ENCODE measurements at regions not wholly inside any gene's neighbourhood (a gene's known extent, or its start where the extent isn't known, plus 50 kb on each side); places are given as distances from the start of the nearest gene placed in this dataset.
"Not testable (repeated sequence)": the region's sequence is repeated elsewhere in the genome, so short reads cannot be mapped to it uniquely, and the experiment has no call there.

GRCh38 chr5:36436306-36436705, 134.6 kb upstream of the RANBP3L start:
- no peak for DNase-seq

- no peak for DNase-seq
Observed at GRCh38 chr5:36438765-36439561, 137.3 kb upstream of the RANBP3L start.

DNA sequence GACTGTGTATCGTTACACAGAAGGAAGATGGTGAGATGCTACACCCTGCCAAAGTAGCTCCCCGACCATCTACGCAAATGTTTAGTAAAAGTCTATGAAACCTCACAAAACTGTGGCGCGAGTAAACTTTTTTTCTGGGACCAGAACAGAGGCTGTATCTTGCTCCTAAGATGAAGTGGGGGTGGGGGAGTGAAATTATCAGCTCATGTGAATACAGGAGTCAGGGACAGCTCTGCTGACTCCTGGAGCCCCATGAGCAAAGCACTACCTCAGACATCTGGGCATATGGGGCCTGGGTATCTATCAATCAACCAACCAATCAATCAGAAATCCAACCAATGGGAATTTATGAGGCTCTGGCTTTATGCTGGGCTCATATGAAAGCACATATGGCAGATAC, 138.6 kb upstream of the RANBP3L start:
- no peak for DNase-seq

DNA sequence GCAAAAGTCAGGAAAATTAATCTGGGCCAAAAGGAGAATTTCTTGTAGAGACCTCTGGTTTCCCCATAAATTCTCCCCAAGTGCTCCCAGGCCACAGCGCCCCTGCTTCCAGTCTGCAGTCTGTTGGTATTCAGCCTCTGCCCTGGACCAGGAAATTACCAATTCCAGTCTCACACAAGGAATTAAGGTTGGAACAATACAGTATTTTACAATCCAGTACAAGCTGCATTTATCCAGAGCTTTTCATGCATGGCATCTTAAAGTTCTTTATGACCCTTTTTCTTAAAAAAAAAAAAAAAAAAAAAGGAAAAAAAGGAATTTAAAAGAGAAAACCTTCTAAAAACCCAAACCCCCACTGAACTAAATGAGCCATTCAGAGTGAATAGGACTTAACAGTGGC, 139.6 kb upstream of the RANBP3L start:
- DNase-seq: no peak

DNA sequence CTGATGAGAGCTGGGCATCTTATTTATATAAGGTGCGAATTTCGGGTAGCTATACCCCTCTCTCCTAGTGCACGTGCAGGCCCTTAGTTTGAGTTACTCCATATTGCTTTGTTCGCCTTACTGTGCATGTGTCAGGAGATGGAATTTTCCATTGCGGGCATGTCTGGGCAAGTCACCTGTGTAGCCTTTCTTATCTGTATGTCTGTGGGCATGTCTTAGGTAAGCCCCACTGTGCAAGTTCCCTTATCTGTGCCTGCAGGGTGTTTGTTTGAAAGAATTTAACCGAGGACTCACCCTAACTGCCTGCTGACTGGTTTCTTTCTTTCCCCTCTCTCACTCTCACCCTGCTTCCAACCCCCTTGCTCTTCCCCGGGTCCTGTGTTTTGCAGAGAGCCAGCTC, 140.7 kb upstream of the RANBP3L start:
- DNase-seq: no peak

- DNase-seq: no peak
Observed at GRCh38 chr5:36442796-36443195, 141.1 kb upstream of the RANBP3L start.

DNA sequence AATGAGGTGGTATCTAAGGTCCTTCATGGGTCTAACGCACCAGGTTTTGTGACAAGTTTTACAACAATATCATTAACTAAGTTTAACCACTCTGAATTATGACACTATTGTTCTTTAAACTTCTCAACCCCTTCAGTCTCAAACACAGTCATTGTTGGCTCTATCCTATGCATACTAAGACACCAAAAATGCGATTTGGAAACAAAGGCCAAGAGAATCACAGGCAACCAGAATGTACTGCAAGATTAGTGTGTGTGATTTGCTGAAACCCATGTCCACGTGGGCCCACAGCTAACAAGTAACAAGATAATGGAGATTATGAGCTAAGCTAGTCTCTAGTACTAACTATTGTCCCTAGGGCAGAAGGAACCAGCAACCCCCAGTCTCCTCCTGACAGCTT, 142.2 kb upstream of the RANBP3L start:
- no peak for DNase-seq

- DNase-seq: no peak
Observed at GRCh38 chr5:36444582-36445418, 143.1 kb upstream of the RANBP3L start.

- no peak for DNase-seq
Observed at GRCh38 chr5:36447776-36448175, 146.1 kb upstream of the RANBP3L start.

DNA sequence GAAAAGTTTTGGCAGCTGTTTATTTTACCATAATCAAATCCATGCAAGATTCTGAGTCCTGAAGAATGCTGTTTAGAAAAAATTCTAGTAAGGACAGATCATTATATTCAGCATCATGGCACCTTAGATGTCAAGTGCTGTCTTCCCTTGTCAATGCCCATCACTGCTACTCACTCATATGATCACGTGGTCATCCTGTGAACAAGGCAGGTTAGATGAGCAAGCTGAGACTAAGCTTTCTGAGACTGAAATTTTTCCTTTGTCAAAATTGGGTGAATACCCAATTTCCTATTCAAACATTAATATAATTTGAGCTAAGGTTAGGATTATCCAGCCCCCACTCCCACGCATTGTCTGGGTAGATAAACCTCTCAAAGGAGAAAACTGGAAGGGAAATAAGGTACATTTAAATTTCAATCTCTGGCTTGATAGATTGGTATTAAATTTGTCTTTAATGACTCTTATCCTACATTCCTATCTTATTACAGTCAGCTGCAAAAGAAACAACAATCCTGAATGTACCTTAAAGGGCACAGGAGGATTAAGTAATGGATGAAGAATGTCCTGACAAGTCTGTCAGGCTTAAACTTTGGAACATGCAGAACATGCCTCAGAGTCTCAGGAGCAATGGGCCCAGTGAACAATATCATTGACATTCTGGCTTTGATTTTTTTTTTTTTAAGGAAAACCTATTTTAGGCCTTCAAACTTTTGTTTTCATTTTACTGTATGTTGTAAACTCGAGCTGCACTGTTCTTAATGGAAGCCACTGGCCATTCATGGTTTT, 148.7 kb upstream of the RANBP3L start:
- DNase-seq: no peak

GRCh38 chr5:36452424-36453006, 150.8 kb upstream of the RANBP3L start:
- no peak for DNase-seq

DNA sequence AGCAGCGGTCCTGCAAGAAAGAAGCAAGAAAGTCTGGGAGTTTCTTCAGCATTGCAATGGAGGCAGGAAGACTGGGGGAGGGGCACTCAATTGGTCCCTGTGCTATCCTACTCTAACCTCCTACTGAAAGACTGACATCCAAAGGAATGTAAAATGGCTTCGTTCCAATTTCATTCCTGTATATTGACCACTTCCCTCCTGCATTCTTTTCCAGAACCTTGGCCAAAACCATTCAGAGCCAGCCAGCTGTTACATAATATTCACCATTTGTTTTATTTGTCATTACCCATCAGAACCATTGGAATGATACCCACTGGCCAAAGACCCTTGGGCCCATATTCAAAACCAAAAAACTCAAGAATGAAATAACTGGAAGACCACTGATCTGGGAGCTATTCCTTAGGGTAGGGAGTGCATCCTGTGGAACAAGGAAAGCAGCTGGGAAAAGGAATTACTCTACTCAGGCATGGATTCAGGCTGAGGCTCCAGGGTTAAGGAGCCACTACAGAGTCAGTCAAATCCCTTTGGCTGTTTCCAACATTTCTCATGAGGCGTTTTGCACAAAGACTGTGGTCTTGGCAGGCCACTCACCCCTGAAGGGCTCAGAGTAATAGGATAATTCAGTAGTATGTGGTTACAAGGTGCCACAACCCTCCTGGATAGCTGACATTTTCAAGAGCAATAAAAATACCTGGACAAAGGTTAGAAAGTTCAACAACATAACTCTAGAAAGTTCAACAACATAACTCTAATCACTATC, 148.7 kb upstream of the SLC1A3 start:
- DNase-seq: no peak

DNA sequence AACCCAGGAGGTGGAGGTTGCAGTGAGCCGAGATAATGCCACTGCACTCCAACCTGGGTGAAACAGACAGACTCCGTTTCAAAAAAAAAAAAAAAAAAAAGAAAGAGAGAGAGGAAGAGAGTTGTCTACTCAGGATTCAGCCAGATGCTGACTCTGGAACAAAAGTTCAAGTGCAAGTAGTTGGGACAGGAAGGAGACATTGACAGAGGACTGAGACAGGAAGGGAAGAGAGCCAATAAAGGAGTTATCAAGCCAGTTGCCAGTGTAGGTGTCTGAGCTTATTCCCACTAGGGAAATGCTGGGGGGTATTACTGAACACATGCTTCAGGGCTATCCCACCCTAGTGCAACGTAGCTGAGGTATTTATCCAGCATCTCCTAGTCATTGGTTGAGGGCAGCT, 147.7 kb upstream of the SLC1A3 start:
- no peak for DNase-seq

DNA sequence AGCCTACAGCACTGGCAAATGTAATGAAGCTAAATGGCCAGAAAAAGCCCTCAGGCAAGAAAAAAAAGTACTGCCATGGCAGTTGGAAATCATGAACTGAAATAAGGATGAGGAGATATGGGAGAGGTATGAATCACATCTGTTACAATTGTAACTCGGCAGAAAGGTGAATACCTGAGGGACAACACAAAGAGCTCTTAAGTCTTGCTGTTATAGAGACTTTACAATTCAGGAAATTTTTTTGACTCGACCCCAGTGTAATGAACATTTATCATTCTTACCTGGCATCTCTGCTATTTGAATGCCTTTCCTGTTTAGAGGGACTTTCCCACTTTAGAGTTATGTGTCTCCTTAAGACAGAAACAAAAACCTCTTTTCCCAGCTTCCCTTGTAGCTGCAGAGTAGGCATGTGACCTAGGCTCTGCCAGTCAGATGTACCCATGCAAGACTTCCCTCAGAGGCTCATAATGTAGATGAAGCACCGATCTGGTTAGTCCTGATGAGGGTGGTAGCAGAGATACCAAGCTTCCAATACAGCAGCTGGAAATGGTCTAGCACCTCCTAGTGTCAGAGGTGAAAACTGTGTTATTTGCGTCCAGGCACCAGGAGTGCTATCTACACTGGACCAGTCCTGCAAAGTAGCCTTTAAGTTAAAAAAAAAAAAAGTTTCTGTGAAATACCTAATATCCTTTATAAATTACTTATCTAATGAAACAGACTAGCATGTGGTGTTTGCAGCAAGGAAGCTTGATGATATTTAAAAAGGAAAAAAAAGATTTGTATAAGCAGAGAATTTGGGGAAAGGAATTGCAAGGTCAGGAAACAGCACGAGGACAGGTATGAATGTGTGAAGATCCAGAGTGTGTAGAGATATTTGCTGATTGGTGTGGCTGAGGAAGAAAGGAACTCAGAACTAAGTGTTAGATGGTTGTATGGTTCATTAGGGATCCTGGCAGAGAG, 146.9 kb upstream of the SLC1A3 start:
- DNase-seq: no peak

DNA sequence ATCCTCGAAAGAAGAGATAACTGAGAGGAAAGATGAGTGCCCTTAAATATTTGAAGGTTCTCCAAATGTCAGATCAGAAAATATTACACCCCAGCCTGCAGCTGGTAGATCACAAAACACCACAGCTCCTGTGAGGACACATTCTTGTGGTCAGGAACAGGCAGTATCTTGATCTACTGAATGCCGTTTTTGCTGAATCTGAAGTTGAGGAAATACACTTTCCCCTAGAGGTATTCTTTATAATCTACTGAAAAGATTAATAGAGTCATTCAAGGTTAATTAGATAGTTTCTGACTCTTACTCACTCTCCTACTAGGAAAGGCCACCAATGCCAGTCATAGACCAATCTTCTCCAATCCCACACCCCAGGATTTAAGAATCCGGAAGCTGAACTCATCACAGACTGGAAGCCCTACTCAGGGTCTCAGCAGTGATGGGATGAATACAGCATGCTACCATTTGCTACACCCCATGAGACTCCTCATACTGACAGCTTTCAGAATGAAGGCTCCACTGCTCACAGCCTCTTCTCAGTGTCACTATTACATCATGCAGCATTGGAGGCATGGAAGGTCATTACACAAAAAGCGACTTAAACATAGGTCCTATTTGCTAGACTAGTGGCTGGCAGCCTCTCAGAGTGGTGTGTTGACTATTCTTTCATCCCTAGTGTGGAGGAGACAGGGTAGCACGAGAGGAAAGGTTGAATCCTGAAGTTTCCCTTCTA, 143.9 kb upstream of the SLC1A3 start:
- no peak for DNase-seq

- DNase-seq: not testable (repeated sequence)
Observed at GRCh38 chr5:36475942-36476341, 130.5 kb upstream of the SLC1A3 start.

- no peak for DNase-seq
Observed at GRCh38 chr5:36478646-36479317, 127.6 kb upstream of the SLC1A3 start.

GRCh38 chr5:36481454-36482120, 124.8 kb upstream of the SLC1A3 start:
- DNase-seq: no peak

- DNase-seq: no peak
Observed at GRCh38 chr5:36482812-36483211, 123.6 kb upstream of the SLC1A3 start.
